ENCODE measurements at regions not wholly inside any gene's neighbourhood (a gene's known extent, or its start where the extent isn't known, plus 50 kb on each side); places are given as distances from the start of the nearest gene placed in this dataset.

DNA sequence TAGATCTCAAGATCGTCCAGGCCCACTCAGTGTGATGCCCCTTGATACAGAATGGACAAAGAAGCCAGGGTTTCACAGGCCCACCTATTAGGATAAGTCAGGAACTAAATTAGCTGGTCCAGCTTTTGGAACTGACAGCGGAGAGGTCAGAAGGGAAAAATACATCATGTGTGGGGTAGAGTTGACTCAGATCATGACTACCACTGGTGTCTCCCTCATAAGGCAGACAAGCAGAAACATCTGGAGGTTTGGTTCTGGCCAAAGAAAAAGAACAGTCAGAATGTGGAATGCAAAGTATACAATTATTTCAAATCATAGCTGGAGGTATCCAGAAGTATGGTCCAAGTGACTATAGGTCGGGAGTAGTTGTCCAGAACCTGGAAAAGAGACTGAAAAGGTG, 621.1 kb upstream of the CELF2 start:
- Histone ChIP-seq H3K27me3 (ENCODE audit: insufficient read depth, poor library complexity, severe bottlenecking) (no peaks in the 10 kb centered on the region), H3K27ac (replicated peaks) (no peak overlapping the region), H3K4me3 (replicated peaks; ENCODE audit: insufficient read depth, low read length) (no peak overlapping the region)
- no peak for DNase-seq (ENCODE audit: low read depth in 1 of 2, low spot score in 1 of 2)
- TF ChIP-seq, protein P1, sequence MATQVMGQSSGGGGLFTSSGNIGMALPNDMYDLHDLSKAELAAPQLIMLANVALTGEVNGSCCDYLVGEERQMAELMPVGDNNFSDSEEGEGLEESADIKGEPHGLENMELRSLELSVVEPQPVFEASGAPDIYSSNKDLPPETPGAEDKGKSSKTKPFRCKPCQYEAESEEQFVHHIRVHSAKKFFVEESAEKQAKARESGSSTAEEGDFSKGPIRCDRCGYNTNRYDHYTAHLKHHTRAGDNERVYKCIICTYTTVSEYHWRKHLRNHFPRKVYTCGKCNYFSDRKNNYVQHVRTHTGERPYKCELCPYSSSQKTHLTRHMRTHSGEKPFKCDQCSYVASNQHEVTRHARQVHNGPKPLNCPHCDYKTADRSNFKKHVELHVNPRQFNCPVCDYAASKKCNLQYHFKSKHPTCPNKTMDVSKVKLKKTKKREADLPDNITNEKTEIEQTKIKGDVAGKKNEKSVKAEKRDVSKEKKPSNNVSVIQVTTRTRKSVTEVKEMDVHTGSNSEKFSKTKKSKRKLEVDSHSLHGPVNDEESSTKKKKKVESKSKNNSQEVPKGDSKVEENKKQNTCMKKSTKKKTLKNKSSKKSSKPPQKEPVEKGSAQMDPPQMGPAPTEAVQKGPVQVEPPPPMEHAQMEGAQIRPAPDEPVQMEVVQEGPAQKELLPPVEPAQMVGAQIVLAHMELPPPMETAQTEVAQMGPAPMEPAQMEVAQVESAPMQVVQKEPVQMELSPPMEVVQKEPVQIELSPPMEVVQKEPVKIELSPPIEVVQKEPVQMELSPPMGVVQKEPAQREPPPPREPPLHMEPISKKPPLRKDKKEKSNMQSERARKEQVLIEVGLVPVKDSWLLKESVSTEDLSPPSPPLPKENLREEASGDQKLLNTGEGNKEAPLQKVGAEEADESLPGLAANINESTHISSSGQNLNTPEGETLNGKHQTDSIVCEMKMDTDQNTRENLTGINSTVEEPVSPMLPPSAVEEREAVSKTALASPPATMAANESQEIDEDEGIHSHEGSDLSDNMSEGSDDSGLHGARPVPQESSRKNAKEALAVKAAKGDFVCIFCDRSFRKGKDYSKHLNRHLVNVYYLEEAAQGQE (IDR thresholded peaks at IDR 0.05; ENCODE audit: insufficient replicate concordance, low read depth): no peak
- TF ChIP-seq POLR2AphosphoS5 (IDR thresholded peaks at IDR 0.05; ENCODE audit: low read depth) (no peak), CTCF (IDR thresholded peaks at IDR 0.05; ENCODE audit: insufficient read depth, low read length) (no peak), SPI1 (IDR thresholded peaks at IDR 0.05; ENCODE audit: borderline replicate concordance, low read depth) (no peak)

- Histone ChIP-seq H3K4me3 (replicated peaks; ENCODE audit: insufficient read depth, low read length) (no peak overlapping the region), H3K27me3 (ENCODE audit: insufficient read depth, poor library complexity, severe bottlenecking) (no peaks in the 10 kb centered on the region), H3K27ac (replicated peaks) (no peak overlapping the region)
- DNase-seq (ENCODE audit: low read depth in 1 of 2, low spot score in 1 of 2): no peak
- TF ChIP-seq, protein P1 (IDR thresholded peaks at IDR 0.05; ENCODE audit: insufficient replicate concordance, low read depth): no peak
- TF ChIP-seq POLR2AphosphoS5 (IDR thresholded peaks at IDR 0.05; ENCODE audit: low read depth): no peak
- no peak for TF ChIP-seq CTCF (IDR thresholded peaks at IDR 0.05; ENCODE audit: insufficient read depth, low read length)
- TF ChIP-seq SPI1 (IDR thresholded peaks at IDR 0.05; ENCODE audit: borderline replicate concordance, low read depth): no peak
- no peak for TF ChIP-seq GABPA (IDR thresholded peaks at IDR 0.05; ENCODE audit: low read depth)
These were observed 619.8 kb upstream of the CELF2 start for GRCh38 chr10:10397906-10398305.

- no peak for DNase-seq (ENCODE audit: low read depth in 1 of 2, low spot score in 1 of 2)
- Histone ChIP-seq H3K4me3 (replicated peaks; ENCODE audit: insufficient read depth, low read length) (no peak overlapping the region), H3K27me3 (ENCODE audit: insufficient read depth, poor library complexity, severe bottlenecking) (no peaks in the 10 kb centered on the region), H3K27ac (replicated peaks) (no peak overlapping the region)
- TF ChIP-seq CTCF (IDR thresholded peaks at IDR 0.05; ENCODE audit: insufficient read depth, low read length) (no peak), POLR2AphosphoS5 (IDR thresholded peaks at IDR 0.05; ENCODE audit: low read depth) (no peak), SPI1 (IDR thresholded peaks at IDR 0.05; ENCODE audit: borderline replicate concordance, low read depth) (no peak), GABPA (IDR thresholded peaks at IDR 0.05; ENCODE audit: low read depth) (no peak)
- TF ChIP-seq, protein P1 (IDR thresholded peaks at IDR 0.05; ENCODE audit: insufficient replicate concordance, low read depth): no peak
These were observed 613.9 kb upstream of the CELF2 start for GRCh38 chr10:10403762-10404161.

Measured in HL-60 (cell line).